Type B pancreatic cell (in vitro differentiated cells): ENCODE measurements at regions not wholly inside any gene's neighbourhood (a gene's known extent, or its start where the extent isn't known, plus 50 kb on each side); places are given as distances from the start of the nearest gene placed in this dataset.

Source experiments
- DNase-seq: peaks from one replicate; pipeline ENCODE4 v3.0.0; 2021; ENCODE audit warnings: mixed read lengths; ENCODE audit not compliant: unreplicated experiment; ENCODE audit errors: extremely low spot score
- H3K27ac Mint-ChIP-seq: 2 replicates; pipeline ENCODE4 v1.8.0; 2021; ENCODE audit warnings: mild to moderate bottlenecking, mixed read lengths
- H3K27me3 Mint-ChIP-seq: 2 replicates; pipeline ENCODE4 v1.8.0; 2021; ENCODE audit warnings: mixed read lengths
- H3K36me3 Mint-ChIP-seq: 2 replicates; pipeline ENCODE4 v1.8.0; 2021; ENCODE audit warnings: mixed read lengths
- H3K4me1 Mint-ChIP-seq: one replicate; pipeline ENCODE4 v1.8.0; 2021; ENCODE audit warnings: mixed read lengths; ENCODE audit not compliant: unreplicated experiment
- H3K4me3 Mint-ChIP-seq: 2 replicates; pipeline ENCODE4 v1.8.0; 2021; ENCODE audit warnings: mild to moderate bottlenecking, mixed read lengths
- H3K9me3 Mint-ChIP-seq: 2 replicates; pipeline ENCODE4 v1.8.0; 2021; ENCODE audit warnings: mixed read lengths
- CTCF ChIP-seq: fragments of 200-600 bp; sonication (generic); conservative IDR thresholded peaks from 2 replicates; pipeline ENCODE4 v1.5.0; 2021; ENCODE audit warnings: antibody characterized with exemption, mild to moderate bottlenecking

- DNase-seq: no peak
- no peak overlapping the region for H3K27ac Mint-ChIP-seq
- H3K36me3 Mint-ChIP-seq: no peaks in the 10 kb centered on the region
- peaks cover 4% of the 10 kb centered on the region for H3K27me3 Mint-ChIP-seq
- H3K9me3 Mint-ChIP-seq: peaks cover 4% of the 10 kb centered on the region
- H3K4me3 Mint-ChIP-seq: no peak overlapping the region
- TF ChIP-seq CTCF: no peak
- H3K4me1 Mint-ChIP-seq: peaks cover 30% of the 10 kb centered on the region
Observed at GRCh38 chr2:493228-493627, 184.0 kb downstream of the TMEM18 start.

- peaks cover 4% of the 10 kb centered on the region for H3K27me3 Mint-ChIP-seq
- H3K27ac Mint-ChIP-seq: no peak overlapping the region
- no peaks in the 10 kb centered on the region for H3K36me3 Mint-ChIP-seq
- DNase-seq: no peak
- peaks cover 4% of the 10 kb centered on the region for H3K9me3 Mint-ChIP-seq
- no peak overlapping the region for H3K4me3 Mint-ChIP-seq
- H3K4me1 Mint-ChIP-seq: peaks cover 23% of the 10 kb centered on the region
- TF ChIP-seq CTCF: no peak
Observed at GRCh38 chr2:492178-492577, 185.0 kb downstream of the TMEM18 start.

GRCh38 chr2:489838-490237, 187.4 kb downstream of the TMEM18 start:
- no peak for TF ChIP-seq CTCF
- no peak overlapping the region for H3K4me3 Mint-ChIP-seq

GRCh38 chr2:489084-489483, 188.1 kb downstream of the TMEM18 start:
- DNase-seq: no peak
- peaks cover 4% of the 10 kb centered on the region for H3K9me3 Mint-ChIP-seq
- no peak overlapping the region for H3K4me3 Mint-ChIP-seq
- H3K36me3 Mint-ChIP-seq: no peaks in the 10 kb centered on the region
- H3K4me1 Mint-ChIP-seq: peaks cover 18% of the 10 kb centered on the region
- H3K27me3 Mint-ChIP-seq: peaks cover 4% of the 10 kb centered on the region
- no peak for TF ChIP-seq CTCF
- H3K27ac Mint-ChIP-seq: no peak overlapping the region

More at GRCh38 chr2:489838-490237, 187.4 kb downstream of the TMEM18 start:
- Mint-ChIP-seq H3K36me3 (no peaks in the 10 kb centered on the region), H3K9me3 (peaks cover 4% of the 10 kb centered on the region), H3K27ac (no peak overlapping the region), H3K4me1 (peaks cover 18% of the 10 kb centered on the region), H3K27me3 (peaks cover 4% of the 10 kb centered on the region)
- DNase-seq: no peak

GRCh38 chr2:487186-488079, 189.8 kb downstream of the TMEM18 start:
- TF ChIP-seq CTCF: no peak
- Mint-ChIP-seq H3K36me3 (no peaks in the 10 kb centered on the region), H3K4me1 (peaks cover 10% of the 10 kb centered on the region), H3K9me3 (no peaks in the 10 kb centered on the region), H3K4me3 (no peak overlapping the region), H3K27me3 (peaks cover 4% of the 10 kb centered on the region), H3K27ac (no peak overlapping the region)
- no peak for DNase-seq
